H9 (cell line): ENCODE measurements at regions not wholly inside any gene's neighbourhood (a gene's known extent, or its start where the extent isn't known, plus 50 kb on each side); places are given as distances from the start of the nearest gene placed in this dataset.

Experiments used
- DNase-seq: peaks from one replicate; pipeline ENCODE4 v3.0.0-alpha.2; 2017
- H2AFZ ChIP-seq: one replicate; pipeline ENCODE4 v1.6.1; 2013; ENCODE audit warnings: mild to moderate bottlenecking, low read length, control low read depth, moderate library complexity
- H2AK5ac ChIP-seq: 2 replicates; pipeline ENCODE4 v1.6.1; 2013; ENCODE audit warnings: low read length, control low read depth, mixed read lengths; ENCODE audit not compliant: insufficient read length
- H2BK120ac ChIP-seq: one replicate; pipeline ENCODE4 v1.6.1; 2013; ENCODE audit warnings: low read depth, mild to moderate bottlenecking, low read length, control low read depth, inconsistent platforms; ENCODE audit not compliant: poor library complexity, severe bottlenecking
- H2BK12ac ChIP-seq: 2 replicates; pipeline ENCODE4 v1.6.1; 2013; ENCODE audit warnings: low read length, control low read depth, mixed read lengths, low read depth; ENCODE audit not compliant: insufficient read length
- H2BK15ac ChIP-seq: 2 replicates; pipeline ENCODE4 v1.6.1; 2013; ENCODE audit warnings: low read depth, low read length, control low read depth
- H2BK20ac ChIP-seq: one replicate; pipeline ENCODE4 v1.6.1; 2013; ENCODE audit warnings: low read depth, mild to moderate bottlenecking, low read length, control low read depth, inconsistent platforms; ENCODE audit not compliant: poor library complexity, severe bottlenecking
- H2BK5ac ChIP-seq: 2 replicates; pipeline ENCODE4 v1.6.1; 2013; ENCODE audit warnings: low read length, control low read depth, mixed read lengths; ENCODE audit not compliant: insufficient read length
- H3K14ac ChIP-seq: 2 replicates; pipeline ENCODE4 v1.6.1; 2013; ENCODE audit warnings: low read length, control low read depth; ENCODE audit not compliant: insufficient read depth
- H3K18ac ChIP-seq: 2 replicates; pipeline ENCODE4 v1.6.1; 2013; ENCODE audit warnings: low read depth, mild to moderate bottlenecking, mixed read lengths, low read length, control low read depth; ENCODE audit not compliant: insufficient read length
- H3K23ac ChIP-seq: 2 replicates; pipeline ENCODE4 v1.6.1; 2013; ENCODE audit warnings: low read length, control low read depth, mixed read lengths, low read depth; ENCODE audit not compliant: insufficient read length
- H3K23me2 ChIP-seq: 2 replicates; pipeline ENCODE4 v1.6.1; 2013; ENCODE audit warnings: low read depth, mild to moderate bottlenecking, mixed read lengths, low read length, control low read depth; ENCODE audit not compliant: insufficient read length, poor library complexity, severe bottlenecking
- H3K27ac ChIP-seq: 2 replicates; pipeline ENCODE4 v1.5.1; 2013; ENCODE audit warnings: low read length, control low read depth, mixed read lengths, low read depth; ENCODE audit not compliant: insufficient read length
- H3K27me3 ChIP-seq: 2 replicates; pipeline ENCODE4 v1.6.1; 2013; ENCODE audit warnings: low read length, control low read depth, inconsistent platforms; ENCODE audit not compliant: insufficient read depth
- H3K4ac ChIP-seq: 2 replicates; pipeline ENCODE4 v1.6.1; 2013; ENCODE audit warnings: low read depth, mild to moderate bottlenecking, control low read depth, inconsistent platforms, low read length, moderate library complexity
- H3K4me1 ChIP-seq: 2 replicates; pipeline ENCODE4 v1.6.1; 2013; ENCODE audit warnings: low read length, control low read depth, inconsistent platforms; ENCODE audit not compliant: insufficient read depth
- H3K4me2 ChIP-seq: 2 replicates; pipeline ENCODE4 v1.6.1; 2013; ENCODE audit warnings: low read length, control low read depth, mixed read lengths; ENCODE audit not compliant: insufficient read length, insufficient read depth
- H3K56ac ChIP-seq: 2 replicates; pipeline ENCODE4 v1.6.1; 2013; ENCODE audit warnings: low read depth, mild to moderate bottlenecking, mixed read lengths, low read length, control low read depth; ENCODE audit not compliant: insufficient read length
- H3K79me1 ChIP-seq: 2 replicates; pipeline ENCODE4 v1.6.1; 2013; ENCODE audit warnings: low read depth, mild to moderate bottlenecking, moderate library complexity, low read length, control low read depth, inconsistent platforms; ENCODE audit not compliant: insufficient read depth, poor library complexity, severe bottlenecking
- H3K79me2 ChIP-seq: 2 replicates; pipeline ENCODE4 v1.6.1; 2013; ENCODE audit warnings: low read length, control low read depth, inconsistent platforms; ENCODE audit not compliant: insufficient read depth
- H3K9ac ChIP-seq: 2 replicates; pipeline ENCODE4 v1.6.1; 2013; ENCODE audit warnings: low read length, control low read depth, mixed read lengths; ENCODE audit not compliant: insufficient read length; ENCODE audit errors: extremely low read depth
- H3K9me3 ChIP-seq: one replicate; pipeline ENCODE4 v1.6.1; 2013; ENCODE audit warnings: low read depth, low read length, inconsistent platforms; ENCODE audit not compliant: control insufficient read depth
- H3T11ph ChIP-seq: one replicate; pipeline ENCODE4 v1.6.1; 2013; ENCODE audit warnings: mild to moderate bottlenecking, low read length, control low read depth, inconsistent platforms
- H4K20me1 ChIP-seq: one replicate; pipeline ENCODE4 v1.6.1; 2013; ENCODE audit not compliant: control insufficient read depth, insufficient read length, insufficient read depth
- H4K5ac ChIP-seq: 2 replicates; pipeline ENCODE4 v1.6.1; 2013; ENCODE audit warnings: low read depth, mild to moderate bottlenecking, mixed read lengths, low read length, control low read depth; ENCODE audit not compliant: insufficient read length
- H4K8ac ChIP-seq: replicated peaks from 2 replicates; pipeline ENCODE4 v1.6.1; 2013; ENCODE audit warnings: low read length, control low read depth, mixed read lengths, low read depth; ENCODE audit not compliant: insufficient read length
- H4K91ac ChIP-seq: 2 replicates; pipeline ENCODE4 v1.6.1; 2013; ENCODE audit warnings: low read depth, mild to moderate bottlenecking, moderate library complexity, mixed read lengths, low read length, control low read depth; ENCODE audit not compliant: insufficient read length
- H3K27ac Mint-ChIP-seq, 3 experiments: 2 replicates in 2 of 3; 3 replicates in 1 of 3; pipeline ENCODE4 v1.8.0; 2020 to 2021; ENCODE audit warnings: mixed read lengths in 3 of 3, mild to moderate bottlenecking in 1 of 3, moderate library complexity in 1 of 3
- H3K27me3 Mint-ChIP-seq: 2 replicates; pipeline ENCODE4 v1.8.0; 2021; ENCODE audit warnings: low read depth, mild to moderate bottlenecking, moderate library complexity, mixed read lengths
- H3K36me3 Mint-ChIP-seq, 3 experiments: 2 replicates in 2 of 3; 3 replicates in 1 of 3; pipeline ENCODE4 v1.8.0; 2020 to 2021; ENCODE audit warnings: low read depth in 3 of 3, mixed read lengths in 3 of 3; ENCODE audit not compliant: insufficient read depth in 1 of 3
- H3K4me1 Mint-ChIP-seq, 2 experiments: 2 replicates each; pipeline ENCODE4 v1.8.0; 2020; ENCODE audit warnings: mixed read lengths in 2 of 2
- H3K4me3 Mint-ChIP-seq, 2 experiments: 2 replicates in 1 of 2; 3 replicates in 1 of 2; pipeline ENCODE4 v1.8.0; 2020 to 2021; ENCODE audit warnings: mild to moderate bottlenecking in 2 of 2, mixed read lengths in 2 of 2, moderate library complexity in 1 of 2
- H3K9me3 Mint-ChIP-seq, 2 experiments: 2 replicates in 1 of 2; 3 replicates in 1 of 2; pipeline ENCODE4 v1.8.0; 2020; ENCODE audit warnings: mild to moderate bottlenecking in 2 of 2, mixed read lengths in 2 of 2, moderate library complexity in 1 of 2
- CTCF ChIP-seq: fragments of 200-600 bp; sonication (generic); conservative IDR thresholded peaks from 3 replicates; pipeline ENCODE4 v1.8.0; 2021; ENCODE audit warnings: antibody characterized with exemption, mild to moderate bottlenecking
- WGBS: extraction: QIAGEN DNeasy Blood & Tissue Kit; methylation state at CpG from one replicate; pipeline ENCODE4 v1.1.7; 2013; ENCODE audit warnings: missing lambda C conversion rate, low lambda C conversion rate, mixed read lengths; ENCODE audit not compliant: insufficient read length; ENCODE audit errors: extremely low coverage; 5-methylcytosine and 5-hydroxymethylcytosine counted together

- no peak overlapping the region for H2BK15ac ChIP-seq
- no peaks in the 10 kb centered on the region for H3K4me1 ChIP-seq
- H3K9ac ChIP-seq: no peak overlapping the region
- H2AFZ ChIP-seq: no peak overlapping the region
- no peak overlapping the region for H3K4me2 ChIP-seq
- no peak overlapping the region for H2BK12ac ChIP-seq
- no peak overlapping the region for H3K27ac Mint-ChIP-seq
- H2BK120ac ChIP-seq: no peak overlapping the region
- H3K79me1 ChIP-seq: no peaks in the 10 kb centered on the region
- no peaks in the 10 kb centered on the region for H3K27me3 ChIP-seq
- no peak overlapping the region for H3K4me3 Mint-ChIP-seq
- WGBS: no CpG with 5 or more reads among the region's 1 CpG
- no peak overlapping the region for H4K5ac ChIP-seq
- H3K27ac ChIP-seq: no peak overlapping the region
- H3K36me3 Mint-ChIP-seq: no peaks in the 10 kb centered on the region
- no peaks in the 10 kb centered on the region for H3K79me2 ChIP-seq
- no peaks in the 10 kb centered on the region for H3K23me2 ChIP-seq
- no peak overlapping the region for H3K14ac ChIP-seq
- H2AK5ac ChIP-seq: no peak overlapping the region
- DNase-seq: no peak
- H3K4ac ChIP-seq: no peak overlapping the region
- no peaks in the 10 kb centered on the region; the same call in 1 of the 2 replicates for H3K27me3 Mint-ChIP-seq
- H4K20me1 ChIP-seq: no peaks in the 10 kb centered on the region
- H3T11ph ChIP-seq: no peak overlapping the region
- H3K56ac ChIP-seq: no peak overlapping the region
- H4K91ac ChIP-seq: no peak overlapping the region
- H4K8ac ChIP-seq: no peak overlapping the region
- TF ChIP-seq CTCF: no peak
- no peak overlapping the region for H3K18ac ChIP-seq
- H3K9me3 ChIP-seq: no peaks in the 10 kb centered on the region
- no peak overlapping the region for H2BK5ac ChIP-seq
- H3K4me1 Mint-ChIP-seq: no peaks in the 10 kb centered on the region
- H3K23ac ChIP-seq: no peak overlapping the region
- H3K9me3 Mint-ChIP-seq: no peaks in the 10 kb centered on the region; a peak in 1 of 5 replicates
- H2BK20ac ChIP-seq: no peak overlapping the region
These were observed 413.1 kb downstream of the MCTP2 start for GRCh38 chr15:94644433-94644832.
